A549 (cell line): ENCODE measurements at regions not wholly inside any gene's neighbourhood (a gene's known extent, or its start where the extent isn't known, plus 50 kb on each side); places are given as distances from the start of the nearest gene placed in this dataset.
"Not testable (repeated sequence)": the region's sequence is repeated elsewhere in the genome, so short reads cannot be mapped to it uniquely, and the experiment has no call there.

Source experiments
- POLR2A ChIP-seq: IDR thresholded peaks from 2 replicates; pipeline ENCODE4 v1.6.1; 2012; ENCODE audit warnings: mild to moderate bottlenecking, low read length
- RFX5 ChIP-seq: fragments of 450-650 bp; IDR thresholded peaks from 2 replicates; pipeline ENCODE4 v1.7.1; 2014; ENCODE audit warnings: antibody characterized with exemption, mild to moderate bottlenecking, moderate library complexity
- TF ChIP-seq, protein P1 (sequence below): fragments of 250-450 bp; sonication (Bioruptor Pico); IDR thresholded peaks from 2 replicates; pipeline ENCODE4 v1.5.0; 2020; ENCODE audit warnings: low read depth, mild to moderate bottlenecking, moderate library complexity
- TF ChIP-seq, protein P2 (sequence below): fragments of >200 bp; sonication (Bioruptor Twin); formaldehyde crosslinking; IDR thresholded peaks from 3 replicates; pipeline ENCODE4 v1.5.1; 2016

- TF ChIP-seq, protein P1, sequence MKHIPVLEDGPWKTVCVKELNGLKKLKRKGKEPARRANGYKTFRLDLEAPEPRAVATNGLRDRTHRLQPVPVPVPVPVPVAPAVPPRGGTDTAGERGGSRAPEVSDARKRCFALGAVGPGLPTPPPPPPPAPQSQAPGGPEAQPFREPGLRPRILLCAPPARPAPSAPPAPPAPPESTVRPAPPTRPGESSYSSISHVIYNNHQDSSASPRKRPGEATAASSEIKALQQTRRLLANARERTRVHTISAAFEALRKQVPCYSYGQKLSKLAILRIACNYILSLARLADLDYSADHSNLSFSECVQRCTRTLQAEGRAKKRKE, result not testable (repeated sequence)
- TF ChIP-seq, protein P2, sequence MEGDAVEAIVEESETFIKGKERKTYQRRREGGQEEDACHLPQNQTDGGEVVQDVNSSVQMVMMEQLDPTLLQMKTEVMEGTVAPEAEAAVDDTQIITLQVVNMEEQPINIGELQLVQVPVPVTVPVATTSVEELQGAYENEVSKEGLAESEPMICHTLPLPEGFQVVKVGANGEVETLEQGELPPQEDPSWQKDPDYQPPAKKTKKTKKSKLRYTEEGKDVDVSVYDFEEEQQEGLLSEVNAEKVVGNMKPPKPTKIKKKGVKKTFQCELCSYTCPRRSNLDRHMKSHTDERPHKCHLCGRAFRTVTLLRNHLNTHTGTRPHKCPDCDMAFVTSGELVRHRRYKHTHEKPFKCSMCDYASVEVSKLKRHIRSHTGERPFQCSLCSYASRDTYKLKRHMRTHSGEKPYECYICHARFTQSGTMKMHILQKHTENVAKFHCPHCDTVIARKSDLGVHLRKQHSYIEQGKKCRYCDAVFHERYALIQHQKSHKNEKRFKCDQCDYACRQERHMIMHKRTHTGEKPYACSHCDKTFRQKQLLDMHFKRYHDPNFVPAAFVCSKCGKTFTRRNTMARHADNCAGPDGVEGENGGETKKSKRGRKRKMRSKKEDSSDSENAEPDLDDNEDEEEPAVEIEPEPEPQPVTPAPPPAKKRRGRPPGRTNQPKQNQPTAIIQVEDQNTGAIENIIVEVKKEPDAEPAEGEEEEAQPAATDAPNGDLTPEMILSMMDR, result not testable (repeated sequence)
- not testable (repeated sequence) for TF ChIP-seq POLR2A, RFX5
Measured at GRCh38 chr5:177891547-177892356, 104.3 kb downstream of the PROP1 start.
